ENCODE measurements at regions not wholly inside any gene's neighbourhood (a gene's known extent, or its start where the extent isn't known, plus 50 kb on each side); places are given as distances from the start of the nearest gene placed in this dataset.

DNA sequence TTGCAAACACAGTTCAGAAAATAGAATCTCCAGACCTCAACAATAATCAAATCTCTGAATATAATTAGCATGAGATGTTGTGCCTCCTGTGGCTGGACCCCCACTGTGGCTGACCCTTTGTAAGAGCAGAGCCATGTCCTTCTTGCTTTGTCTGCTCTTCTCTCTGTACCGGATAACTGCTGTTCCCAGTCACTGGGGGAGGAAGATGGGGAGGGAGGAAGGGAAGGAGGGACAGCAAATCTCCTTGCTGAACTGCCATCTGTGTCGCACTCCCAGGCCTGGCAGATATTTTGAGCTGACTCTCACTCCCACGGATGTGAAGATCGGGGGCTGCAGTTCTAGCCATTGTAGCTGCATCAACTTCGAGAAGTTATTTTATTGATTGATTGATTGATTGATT lies 319.0 kb upstream of the CXCR4 start:
- H3K27ac Mint-ChIP-seq: peak overlapping the region in 1 of 3 experiments; percentile 82; a peak in 1 of 7 replicates
- Histone ChIP-seq H2BK5ac (ENCODE audit: insufficient read length, low read length) (no peak overlapping the region), H2AFZ (ENCODE audit: low read length) (no peak overlapping the region), H3K56ac (ENCODE audit: insufficient read length, low read depth, low read length) (no peak overlapping the region), H3K18ac (ENCODE audit: insufficient read length, low read depth, low read length) (no peak overlapping the region), H3K4ac (ENCODE audit: low read depth, low read length) (no peak overlapping the region), H3K79me2 (ENCODE audit: insufficient read depth, low read length) (no peaks in the 10 kb centered on the region), H3T11ph (ENCODE audit: low read length) (no peak overlapping the region), H3K27me3 (ENCODE audit: insufficient read depth, low read length) (no peaks in the 10 kb centered on the region), H4K8ac (replicated peaks; ENCODE audit: insufficient read length, low read depth, low read length) (no peak overlapping the region), H2BK15ac (ENCODE audit: low read depth, low read length) (no peak overlapping the region), H3K9me3 (ENCODE audit: control insufficient read depth, low read depth, low read length) (no peaks in the 10 kb centered on the region), H3K14ac (ENCODE audit: insufficient read depth, low read length) (no peak overlapping the region), H2BK120ac (ENCODE audit: low read depth, low read length, poor library complexity, severe bottlenecking) (no peak overlapping the region), H2AK5ac (ENCODE audit: insufficient read length, low read length) (no peak overlapping the region), H3K27ac (ENCODE audit: insufficient read length, low read depth, low read length) (no peak overlapping the region), H2BK12ac (ENCODE audit: insufficient read length, low read depth, low read length) (no peak overlapping the region), H4K5ac (ENCODE audit: insufficient read length, low read depth, low read length) (no peak overlapping the region), H3K9ac (ENCODE audit: extremely low read depth, insufficient read length, low read length) (no peak overlapping the region), H3K79me1 (ENCODE audit: insufficient read depth, low read depth, low read length, poor library complexity, severe bottlenecking) (no peaks in the 10 kb centered on the region), H3K23me2 (ENCODE audit: insufficient read length, low read depth, low read length, poor library complexity, severe bottlenecking) (no peaks in the 10 kb centered on the region), H2BK20ac (ENCODE audit: low read depth, low read length, poor library complexity, severe bottlenecking) (no peak overlapping the region), H4K91ac (ENCODE audit: insufficient read length, low read depth, low read length) (no peak overlapping the region), H3K4me1 (ENCODE audit: insufficient read depth, low read length) (peaks cover 2% of the 10 kb centered on the region; the same call in 1 of the 2 replicates), H4K20me1 (ENCODE audit: control insufficient read depth, insufficient read depth, insufficient read length) (no peaks in the 10 kb centered on the region), H3K4me2 (ENCODE audit: insufficient read depth, insufficient read length, low read length) (no peak overlapping the region), H3K23ac (ENCODE audit: insufficient read length, low read depth, low read length) (no peak overlapping the region)
- no peak overlapping the region for H3K4me3 Mint-ChIP-seq
- DNase-seq: no peak
- no peaks in the 10 kb centered on the region for H3K36me3 Mint-ChIP-seq (ENCODE audit: insufficient read depth in 1 of 3, low read depth in 3 of 3)
- no peaks in the 10 kb centered on the region for H3K9me3 Mint-ChIP-seq
- no CpG with 5 or more reads among the region's 5 CpGs for WGBS (ENCODE audit: extremely low coverage, insufficient read length, low lambda C conversion rate)
- H3K4me1 Mint-ChIP-seq: peaks cover 29 to 34% of the 10 kb centered on the region in 2 experiments
- H3K27me3 Mint-ChIP-seq (ENCODE audit: low read depth): peaks cover 12% of the 10 kb centered on the region
- TF ChIP-seq, protein P1, sequence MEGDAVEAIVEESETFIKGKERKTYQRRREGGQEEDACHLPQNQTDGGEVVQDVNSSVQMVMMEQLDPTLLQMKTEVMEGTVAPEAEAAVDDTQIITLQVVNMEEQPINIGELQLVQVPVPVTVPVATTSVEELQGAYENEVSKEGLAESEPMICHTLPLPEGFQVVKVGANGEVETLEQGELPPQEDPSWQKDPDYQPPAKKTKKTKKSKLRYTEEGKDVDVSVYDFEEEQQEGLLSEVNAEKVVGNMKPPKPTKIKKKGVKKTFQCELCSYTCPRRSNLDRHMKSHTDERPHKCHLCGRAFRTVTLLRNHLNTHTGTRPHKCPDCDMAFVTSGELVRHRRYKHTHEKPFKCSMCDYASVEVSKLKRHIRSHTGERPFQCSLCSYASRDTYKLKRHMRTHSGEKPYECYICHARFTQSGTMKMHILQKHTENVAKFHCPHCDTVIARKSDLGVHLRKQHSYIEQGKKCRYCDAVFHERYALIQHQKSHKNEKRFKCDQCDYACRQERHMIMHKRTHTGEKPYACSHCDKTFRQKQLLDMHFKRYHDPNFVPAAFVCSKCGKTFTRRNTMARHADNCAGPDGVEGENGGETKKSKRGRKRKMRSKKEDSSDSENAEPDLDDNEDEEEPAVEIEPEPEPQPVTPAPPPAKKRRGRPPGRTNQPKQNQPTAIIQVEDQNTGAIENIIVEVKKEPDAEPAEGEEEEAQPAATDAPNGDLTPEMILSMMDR (conservative IDR thresholded peaks at IDR 0.05): no peak
